Islet precursor cell (in vitro differentiated cells): ENCODE measurements at regions not wholly inside any gene's neighbourhood (a gene's known extent, or its start where the extent isn't known, plus 50 kb on each side); places are given as distances from the start of the nearest gene placed in this dataset.
"Not testable (repeated sequence)": the region's sequence is repeated elsewhere in the genome, so short reads cannot be mapped to it uniquely, and the experiment has no call there.

Experiments used
- DNase-seq: peaks from one replicate; pipeline ENCODE4 v3.0.0-alpha.2; 2018

GRCh38 chr6:11486959-11487358 is 50.6 kb upstream of the TMEM170B start:
- DNase-seq, result no peak

GRCh38 chr6:11486486-11486885 is 51.1 kb upstream of the TMEM170B start:
- DNase-seq, result no peak

- no peak for DNase-seq
Observed at GRCh38 chr6:11486051-11486450, 51.5 kb upstream of the TMEM170B start.

GRCh38 chr6:11485271-11485670 is 52.3 kb upstream of the TMEM170B start:
- no peak for DNase-seq

GRCh38 chr6:11484441-11484840 is 53.1 kb upstream of the TMEM170B start:
- DNase-seq, result no peak

- DNase-seq, result no peak
Observed at GRCh38 chr6:11482616-11483015, 54.9 kb upstream of the TMEM170B start.

- no peak for DNase-seq
Observed at GRCh38 chr6:11480541-11480940, 57.0 kb upstream of the TMEM170B start.

- DNase-seq, result no peak
Observed at GRCh38 chr6:11479296-11479695, 58.3 kb upstream of the TMEM170B start.

GRCh38 chr6:11478586-11478985 is 59.0 kb upstream of the TMEM170B start:
- no peak for DNase-seq

GRCh38 chr6:11475016-11475415 is 62.5 kb upstream of the TMEM170B start:
- DNase-seq, result no peak

- no peak for DNase-seq
Observed at GRCh38 chr6:11473008-11473740, 64.4 kb upstream of the TMEM170B start.

- DNase-seq, result no peak
Observed at GRCh38 chr6:11471261-11471660, 66.3 kb upstream of the TMEM170B start.

- DNase-seq, result no peak
Observed at GRCh38 chr6:11469684-11470083, 67.9 kb upstream of the TMEM170B start.

GRCh38 chr6:11468271-11468670 is 69.3 kb upstream of the TMEM170B start:
- not testable (repeated sequence) for DNase-seq

- DNase-seq, result no peak
Observed at GRCh38 chr6:11467364-11467763, 70.2 kb upstream of the TMEM170B start.

- no peak for DNase-seq
Observed at GRCh38 chr6:11463398-11463780, 74.2 kb upstream of the TMEM170B start.

- DNase-seq, result no peak
Observed at GRCh38 chr6:11462742-11463397, 74.7 kb upstream of the TMEM170B start.

- DNase-seq, result no peak
Observed at GRCh38 chr6:11460837-11461661, 76.5 kb upstream of the TMEM170B start.

- no peak for DNase-seq
Observed at GRCh38 chr6:11460001-11460668, 77.4 kb upstream of the TMEM170B start.

- no peak for DNase-seq
Observed at GRCh38 chr6:11459079-11459610, 78.4 kb upstream of the TMEM170B start.

- DNase-seq, result no peak
Observed at GRCh38 chr6:11458509-11458908, 79.0 kb upstream of the TMEM170B start.

GRCh38 chr6:11457422-11457821 is 80.1 kb upstream of the TMEM170B start:
- DNase-seq, result not testable (repeated sequence)

- DNase-seq, result not testable (repeated sequence)
Observed at GRCh38 chr6:11452106-11452505, 85.4 kb upstream of the TMEM170B start.
